HepG2 (cell line): ENCODE measurements at regions not wholly inside any gene's neighbourhood (a gene's known extent, or its start where the extent isn't known, plus 50 kb on each side); places are given as distances from the start of the nearest gene placed in this dataset.

Experiments
- AGO2 ChIP-seq: fragments of 200-400 bp; formaldehyde crosslinking; optimal IDR thresholded peaks from 2 replicates; pipeline ENCODE3; 2017; ENCODE audit warnings: mild to moderate bottlenecking, low read depth, low read length, moderate library complexity
- CC2D1A ChIP-seq: sonication (generic); formaldehyde crosslinking; IDR thresholded peaks from 2 replicates; pipeline ENCODE4 v1.8.1; 2023; ENCODE audit warnings: mild to moderate bottlenecking, missing genetic modification reagents
- GATAD2A ChIP-seq: IDR thresholded peaks from 2 replicates; pipeline ENCODE4 v1.6.1; 2016
- HDAC2 ChIP-seq: sonication (generic); formaldehyde crosslinking; IDR thresholded peaks from 2 replicates; pipeline ENCODE4 v1.4.0; 2020; ENCODE audit warnings: missing genetic modification reagents
- HOXA3 ChIP-seq: sonication (generic); formaldehyde crosslinking; IDR thresholded peaks from 2 replicates; pipeline ENCODE4 v1.5.0; 2020; ENCODE audit warnings: missing genetic modification reagents
- ISL2 ChIP-seq: sonication (generic); formaldehyde crosslinking; IDR thresholded peaks from 2 replicates; pipeline ENCODE4 v1.5.0; 2020; ENCODE audit warnings: missing genetic modification reagents
- MED13 ChIP-seq: sonication (generic); formaldehyde crosslinking; IDR thresholded peaks from 2 replicates; pipeline ENCODE4 v1.5.0; 2020; ENCODE audit warnings: missing genetic modification reagents
- PCBP1 ChIP-seq: fragments of 200-400 bp; formaldehyde crosslinking; IDR thresholded peaks from 2 replicates; pipeline ENCODE4 v1.6.1; 2017; ENCODE audit warnings: mild to moderate bottlenecking, low read depth, low read length, borderline replicate concordance
- RFX1 ChIP-seq: fragments of 450-650 bp; IDR thresholded peaks from 2 replicates; pipeline ENCODE4 v1.6.1; 2017
- RORA ChIP-seq: sonication (generic); formaldehyde crosslinking; IDR thresholded peaks from 2 replicates; pipeline ENCODE4 v1.5.0; 2020; ENCODE audit warnings: mild to moderate bottlenecking, missing genetic modification reagents, moderate library complexity
- SALL2 ChIP-seq: sonication (generic); formaldehyde crosslinking; IDR thresholded peaks from 2 replicates; pipeline ENCODE4 v1.8.1; 2023; ENCODE audit warnings: mild to moderate bottlenecking, missing genetic modification reagents, inconsistent platforms
- SNAPC2 ChIP-seq: sonication (generic); formaldehyde crosslinking; IDR thresholded peaks from 2 replicates; pipeline ENCODE4 v1.8.1; 2022; ENCODE audit warnings: mild to moderate bottlenecking, missing genetic modification reagents
- TOPORS ChIP-seq: sonication (generic); formaldehyde crosslinking; IDR thresholded peaks from 2 replicates; pipeline ENCODE4 v1.8.0; 2023; ENCODE audit warnings: mild to moderate bottlenecking, missing genetic modification reagents
- XRCC5 ChIP-seq: fragments of 200-400 bp; formaldehyde crosslinking; optimal IDR thresholded peaks from 2 replicates; pipeline ENCODE3; 2017; ENCODE audit warnings: mild to moderate bottlenecking, low read length
- ZBTB1 ChIP-seq: sonication (generic); formaldehyde crosslinking; IDR thresholded peaks from 2 replicates; pipeline ENCODE4 v1.4.0; 2020; ENCODE audit warnings: missing genetic modification reagents, borderline replicate concordance
- ZFP1 ChIP-seq: IDR thresholded peaks from 2 replicates; pipeline ENCODE4 v1.6.1; 2016
- ZNF572 ChIP-seq: sonication (generic); formaldehyde crosslinking; IDR thresholded peaks from 2 replicates; pipeline ENCODE4 v1.5.1; 2020; ENCODE audit warnings: mild to moderate bottlenecking, missing genetic modification reagents
- ZNF598 ChIP-seq: sonication (generic); formaldehyde crosslinking; IDR thresholded peaks from 2 replicates; pipeline ENCODE4 v1.5.1; 2020; ENCODE audit warnings: mild to moderate bottlenecking, missing genetic modification reagents, borderline replicate concordance
- ZNF891 ChIP-seq: sonication (generic); formaldehyde crosslinking; IDR thresholded peaks from 2 replicates; pipeline ENCODE4 v1.5.0; 2020; ENCODE audit warnings: mild to moderate bottlenecking, missing genetic modification reagents
- TF ChIP-seq, protein P1 (sequence below), 2 experiments: IDR thresholded peaks; 2 replicates each; pipeline ENCODE4 v1.6.1; 2011 to 2012; ENCODE audit warnings: low read length in 2 of 2, borderline replicate concordance in 1 of 2, low read depth in 1 of 2, mild to moderate bottlenecking in 1 of 2, moderate library complexity in 1 of 2
- TF ChIP-seq, protein P2 (sequence below): sonication (generic); formaldehyde crosslinking; IDR thresholded peaks from 2 replicates; pipeline ENCODE4 v1.8.0; 2022; ENCODE audit warnings: mild to moderate bottlenecking, missing genetic modification reagents
- TF ChIP-seq, protein P3 (sequence below): sonication (generic); formaldehyde crosslinking; IDR thresholded peaks from 2 replicates; pipeline ENCODE4 v1.4.0; 2020; ENCODE audit warnings: missing genetic modification reagents
- TF ChIP-seq, protein P4 (sequence below): sonication (generic); formaldehyde crosslinking; conservative IDR thresholded peaks from 2 replicates; pipeline ENCODE4 v1.4.0; 2020; ENCODE audit warnings: missing genetic modification reagents

DNA sequence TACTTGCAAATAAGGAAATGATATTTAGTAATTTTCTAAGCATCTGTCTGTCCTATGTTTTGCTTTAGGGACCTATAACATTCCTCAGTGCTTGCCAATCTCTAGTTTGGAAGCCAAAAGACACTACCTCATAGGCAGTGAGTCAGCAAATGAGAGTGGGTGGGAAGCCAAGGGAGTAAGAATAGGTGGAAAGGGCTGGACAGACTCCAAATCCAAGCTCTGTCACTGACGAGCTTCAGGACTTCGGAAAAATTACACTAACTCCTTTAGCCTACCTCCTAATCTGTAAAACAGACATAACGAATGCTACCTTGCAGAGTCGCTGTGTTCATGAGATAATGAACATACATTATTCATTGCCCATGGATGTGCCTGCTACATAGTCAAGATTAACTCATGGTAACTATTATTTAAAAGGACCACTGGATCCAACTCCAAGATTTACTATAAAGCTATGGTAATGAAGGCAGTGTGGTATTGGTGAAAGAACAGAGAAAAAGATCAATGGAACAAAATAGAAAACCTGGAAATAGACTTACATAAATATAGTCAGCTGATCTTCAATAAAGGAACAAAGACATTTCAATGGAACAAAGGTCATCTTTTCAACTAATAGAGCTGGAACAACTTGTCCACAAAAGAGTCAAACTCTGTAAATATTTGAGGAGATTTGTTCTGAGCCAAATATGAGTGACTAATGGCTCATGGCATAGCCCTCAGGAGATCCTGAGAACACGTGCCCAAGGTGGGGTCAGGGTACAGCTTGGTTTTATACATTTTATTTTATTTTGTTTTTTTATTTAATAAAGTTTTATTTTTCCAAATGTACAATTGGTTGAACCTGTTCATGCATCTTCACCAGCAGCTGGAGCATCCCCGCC, 64.1 kb downstream of the FAM50B start (continued):
- TF ChIP-seq, protein P1, sequence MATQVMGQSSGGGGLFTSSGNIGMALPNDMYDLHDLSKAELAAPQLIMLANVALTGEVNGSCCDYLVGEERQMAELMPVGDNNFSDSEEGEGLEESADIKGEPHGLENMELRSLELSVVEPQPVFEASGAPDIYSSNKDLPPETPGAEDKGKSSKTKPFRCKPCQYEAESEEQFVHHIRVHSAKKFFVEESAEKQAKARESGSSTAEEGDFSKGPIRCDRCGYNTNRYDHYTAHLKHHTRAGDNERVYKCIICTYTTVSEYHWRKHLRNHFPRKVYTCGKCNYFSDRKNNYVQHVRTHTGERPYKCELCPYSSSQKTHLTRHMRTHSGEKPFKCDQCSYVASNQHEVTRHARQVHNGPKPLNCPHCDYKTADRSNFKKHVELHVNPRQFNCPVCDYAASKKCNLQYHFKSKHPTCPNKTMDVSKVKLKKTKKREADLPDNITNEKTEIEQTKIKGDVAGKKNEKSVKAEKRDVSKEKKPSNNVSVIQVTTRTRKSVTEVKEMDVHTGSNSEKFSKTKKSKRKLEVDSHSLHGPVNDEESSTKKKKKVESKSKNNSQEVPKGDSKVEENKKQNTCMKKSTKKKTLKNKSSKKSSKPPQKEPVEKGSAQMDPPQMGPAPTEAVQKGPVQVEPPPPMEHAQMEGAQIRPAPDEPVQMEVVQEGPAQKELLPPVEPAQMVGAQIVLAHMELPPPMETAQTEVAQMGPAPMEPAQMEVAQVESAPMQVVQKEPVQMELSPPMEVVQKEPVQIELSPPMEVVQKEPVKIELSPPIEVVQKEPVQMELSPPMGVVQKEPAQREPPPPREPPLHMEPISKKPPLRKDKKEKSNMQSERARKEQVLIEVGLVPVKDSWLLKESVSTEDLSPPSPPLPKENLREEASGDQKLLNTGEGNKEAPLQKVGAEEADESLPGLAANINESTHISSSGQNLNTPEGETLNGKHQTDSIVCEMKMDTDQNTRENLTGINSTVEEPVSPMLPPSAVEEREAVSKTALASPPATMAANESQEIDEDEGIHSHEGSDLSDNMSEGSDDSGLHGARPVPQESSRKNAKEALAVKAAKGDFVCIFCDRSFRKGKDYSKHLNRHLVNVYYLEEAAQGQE (IDR thresholded peaks at IDR 0.05; ENCODE audit: borderline replicate concordance in 1 of 2, low read depth in 1 of 2, low read length in 2 of 2) = peak in 1 of 2 experiments; percentile 19; a peak in 1 of 4 replicates
- TF ChIP-seq ZNF891 (CRISPR knock-in tag) (no peak), RFX1 (no peak), HDAC2 (CRISPR knock-in tag) (peak; percentile 84), PCBP1 (no peak), ZNF598 (CRISPR knock-in tag) (no peak), ZFP1 (no peak), ZBTB1 (CRISPR knock-in tag) (no peak), RORA (CRISPR knock-in tag) (no peak), MED13 (0 out of 2 replicates have a peak, but pooled peaks have one; percentile 26), ISL2 (CRISPR knock-in tag) (peak; percentile 96), SNAPC2 (no peak), ZNF572 (CRISPR knock-in tag) (no peak), GATAD2A (CRISPR knock-in tag) (peak; percentile 92), TOPORS (CRISPR knock-in tag) (no peak), HOXA3 (CRISPR knock-in tag) (no peak), XRCC5 (no peak), SALL2 (CRISPR knock-in tag) (no peak), CC2D1A (CRISPR knock-in tag) (peak; percentile 89; the same call in 1 of the 2 replicates), AGO2 (no peak)
- TF ChIP-seq, protein P2, sequence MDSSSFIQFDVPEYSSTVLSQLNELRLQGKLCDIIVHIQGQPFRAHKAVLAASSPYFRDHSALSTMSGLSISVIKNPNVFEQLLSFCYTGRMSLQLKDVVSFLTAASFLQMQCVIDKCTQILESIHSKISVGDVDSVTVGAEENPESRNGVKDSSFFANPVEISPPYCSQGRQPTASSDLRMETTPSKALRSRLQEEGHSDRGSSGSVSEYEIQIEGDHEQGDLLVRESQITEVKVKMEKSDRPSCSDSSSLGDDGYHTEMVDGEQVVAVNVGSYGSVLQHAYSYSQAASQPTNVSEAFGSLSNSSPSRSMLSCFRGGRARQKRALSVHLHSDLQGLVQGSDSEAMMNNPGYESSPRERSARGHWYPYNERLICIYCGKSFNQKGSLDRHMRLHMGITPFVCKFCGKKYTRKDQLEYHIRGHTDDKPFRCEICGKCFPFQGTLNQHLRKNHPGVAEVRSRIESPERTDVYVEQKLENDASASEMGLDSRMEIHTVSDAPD (CRISPR knock-in tag) = no peak; the same call in 1 of the 2 replicates
- TF ChIP-seq, protein P3, sequence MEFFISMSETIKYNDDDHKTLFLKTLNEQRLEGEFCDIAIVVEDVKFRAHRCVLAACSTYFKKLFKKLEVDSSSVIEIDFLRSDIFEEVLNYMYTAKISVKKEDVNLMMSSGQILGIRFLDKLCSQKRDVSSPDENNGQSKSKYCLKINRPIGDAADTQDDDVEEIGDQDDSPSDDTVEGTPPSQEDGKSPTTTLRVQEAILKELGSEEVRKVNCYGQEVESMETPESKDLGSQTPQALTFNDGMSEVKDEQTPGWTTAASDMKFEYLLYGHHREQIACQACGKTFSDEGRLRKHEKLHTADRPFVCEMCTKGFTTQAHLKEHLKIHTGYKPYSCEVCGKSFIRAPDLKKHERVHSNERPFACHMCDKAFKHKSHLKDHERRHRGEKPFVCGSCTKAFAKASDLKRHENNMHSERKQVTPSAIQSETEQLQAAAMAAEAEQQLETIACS (CRISPR knock-in tag) = no peak
- TF ChIP-seq, protein P4, sequence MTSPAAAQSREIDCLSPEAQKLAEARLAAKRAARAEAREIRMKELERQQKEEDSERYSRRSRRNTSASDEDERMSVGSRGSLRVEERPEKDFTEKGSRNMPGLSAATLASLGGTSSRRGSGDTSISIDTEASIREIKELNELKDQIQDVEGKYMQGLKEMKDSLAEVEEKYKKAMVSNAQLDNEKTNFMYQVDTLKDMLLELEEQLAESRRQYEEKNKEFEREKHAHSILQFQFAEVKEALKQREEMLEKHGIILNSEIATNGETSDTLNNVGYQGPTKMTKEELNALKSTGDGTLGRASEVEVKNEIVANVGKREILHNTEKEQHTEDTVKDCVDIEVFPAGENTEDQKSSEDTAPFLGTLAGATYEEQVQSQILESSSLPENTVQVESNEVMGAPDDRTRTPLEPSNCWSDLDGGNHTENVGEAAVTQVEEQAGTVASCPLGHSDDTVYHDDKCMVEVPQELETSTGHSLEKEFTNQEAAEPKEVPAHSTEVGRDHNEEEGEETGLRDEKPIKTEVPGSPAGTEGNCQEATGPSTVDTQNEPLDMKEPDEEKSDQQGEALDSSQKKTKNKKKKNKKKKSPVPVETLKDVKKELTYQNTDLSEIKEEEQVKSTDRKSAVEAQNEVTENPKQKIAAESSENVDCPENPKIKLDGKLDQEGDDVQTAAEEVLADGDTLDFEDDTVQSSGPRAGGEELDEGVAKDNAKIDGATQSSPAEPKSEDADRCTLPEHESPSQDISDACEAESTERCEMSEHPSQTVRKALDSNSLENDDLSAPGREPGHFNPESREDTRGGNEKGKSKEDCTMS (CRISPR knock-in tag) = no peak
